ENCODE measurements at regions not wholly inside any gene's neighbourhood (a gene's known extent, or its start where the extent isn't known, plus 50 kb on each side); places are given as distances from the start of the nearest gene placed in this dataset.

- 25% methylated on average over 1 of the region's 1 CpG for WGBS (ENCODE audit: low lambda C conversion rate, missing lambda C conversion rate)
- peak overlapping the region; percentile 29 for H3K4me2 ChIP-seq
These were observed 200.7 kb upstream of the FOXN2 start for GRCh38 chr2:48113767-48114166.

GRCh38 chr2:48114256-48114655 is 200.2 kb upstream of the FOXN2 start:
- H3K4me3 ChIP-seq, result no peak overlapping the region
- H3K4me1 ChIP-seq (ENCODE audit: insufficient read depth), result peaks cover 30% of the 10 kb centered on the region
- TF ChIP-seq EZH2 (IDR thresholded peaks at IDR 0.05; ENCODE audit: borderline replicate concordance) (no peak), CTCF (IDR thresholded peaks at IDR 0.05; ENCODE audit: poor library complexity) (no peak)
- 54% methylated on average over 2 of the region's 2 CpGs for WGBS (ENCODE audit: low lambda C conversion rate, missing lambda C conversion rate)
- H3K27ac ChIP-seq, result peak overlapping the region; percentile 97
- no peaks in the 10 kb centered on the region for H3K9me3 ChIP-seq (ENCODE audit: low read depth)
- no peaks in the 10 kb centered on the region for H3K79me2 ChIP-seq
- H3K36me3 ChIP-seq (replicated peaks; ENCODE audit: insufficient read depth, low read depth), result no peaks in the 10 kb centered on the region
- no peaks in the 10 kb centered on the region for H3K9me2 ChIP-seq (replicated peaks; ENCODE audit: insufficient read depth)
- peak; percentile 89 for DNase-seq (ENCODE audit: low spot score)
- H3K27me3 ChIP-seq, result no peaks in the 10 kb centered on the region
- H2AFZ ChIP-seq, result no peak overlapping the region
- no peaks in the 10 kb centered on the region for H4K20me1 ChIP-seq (ENCODE audit: insufficient read depth, poor library complexity, severe bottlenecking)
- H3K4me2 ChIP-seq, result no peak overlapping the region

More at GRCh38 chr2:48113767-48114166, 200.7 kb upstream of the FOXN2 start:
- Histone ChIP-seq H3K9me3 (ENCODE audit: low read depth) (no peaks in the 10 kb centered on the region), H3K9me2 (replicated peaks; ENCODE audit: insufficient read depth) (no peaks in the 10 kb centered on the region), H3K27me3 (no peaks in the 10 kb centered on the region), H3K4me3 (no peak overlapping the region), H3K79me2 (no peaks in the 10 kb centered on the region), H2AFZ (no peak overlapping the region), H4K20me1 (ENCODE audit: insufficient read depth, poor library complexity, severe bottlenecking) (no peaks in the 10 kb centered on the region), H3K4me1 (ENCODE audit: insufficient read depth) (peaks cover 30% of the 10 kb centered on the region), H3K27ac (peak overlapping the region; percentile 97), H3K36me3 (replicated peaks; ENCODE audit: insufficient read depth, low read depth) (no peaks in the 10 kb centered on the region)
- no peak for DNase-seq (ENCODE audit: low spot score)
- no peak for TF ChIP-seq EZH2 (IDR thresholded peaks at IDR 0.05; ENCODE audit: borderline replicate concordance)
- no peak for TF ChIP-seq EZH2phosphoT487 (IDR thresholded peaks at IDR 0.05; ENCODE audit: low read depth, severe bottlenecking, unreplicated experiment)
- no peak for TF ChIP-seq CTCF (IDR thresholded peaks at IDR 0.05; ENCODE audit: poor library complexity)

- no peak overlapping the region for H2AFZ ChIP-seq
- H3K9me3 ChIP-seq (ENCODE audit: low read depth), result no peaks in the 10 kb centered on the region
- H3K9me2 ChIP-seq (replicated peaks; ENCODE audit: insufficient read depth), result no peaks in the 10 kb centered on the region
- no peaks in the 10 kb centered on the region for H3K79me2 ChIP-seq
- H3K27ac ChIP-seq, result no peak overlapping the region
- no peaks in the 10 kb centered on the region for H3K27me3 ChIP-seq
- no peak overlapping the region for H3K4me2 ChIP-seq
- H3K4me3 ChIP-seq, result no peak overlapping the region
- no peaks in the 10 kb centered on the region for H4K20me1 ChIP-seq (ENCODE audit: insufficient read depth, poor library complexity, severe bottlenecking)
- H3K4me1 ChIP-seq (ENCODE audit: insufficient read depth), result peaks cover 30% of the 10 kb centered on the region
- no peaks in the 10 kb centered on the region for H3K36me3 ChIP-seq (replicated peaks; ENCODE audit: insufficient read depth, low read depth)
- TF ChIP-seq CTCF (IDR thresholded peaks at IDR 0.05; ENCODE audit: poor library complexity), result no peak
- no peak for TF ChIP-seq EZH2phosphoT487 (IDR thresholded peaks at IDR 0.05; ENCODE audit: low read depth, severe bottlenecking, unreplicated experiment)
- no peak for TF ChIP-seq EZH2 (IDR thresholded peaks at IDR 0.05; ENCODE audit: borderline replicate concordance)
- DNase-seq (ENCODE audit: low spot score), result no peak
These were observed 198.0 kb upstream of the FOXN2 start for GRCh38 chr2:48116497-48116896.

GRCh38 chr2:48118895-48119294 is 195.6 kb upstream of the FOXN2 start:
- H3K27me3 ChIP-seq, result no peaks in the 10 kb centered on the region

More at GRCh38 chr2:48118895-48119294, 195.6 kb upstream of the FOXN2 start:
- 80% methylated on average over 6 of the region's 6 CpGs for WGBS (ENCODE audit: low lambda C conversion rate, missing lambda C conversion rate)
- no peak overlapping the region for H3K4me2 ChIP-seq
- no peak for DNase-seq (ENCODE audit: low spot score)
- no peak overlapping the region for H3K27ac ChIP-seq
- peaks cover 10% of the 10 kb centered on the region for H3K4me1 ChIP-seq (ENCODE audit: insufficient read depth)
- no peaks in the 10 kb centered on the region for H3K9me2 ChIP-seq (replicated peaks; ENCODE audit: insufficient read depth)
- H2AFZ ChIP-seq, result no peak overlapping the region
- no peak overlapping the region for H3K4me3 ChIP-seq
- H4K20me1 ChIP-seq (ENCODE audit: insufficient read depth, poor library complexity, severe bottlenecking), result no peaks in the 10 kb centered on the region
- TF ChIP-seq CTCF (IDR thresholded peaks at IDR 0.05; ENCODE audit: poor library complexity), result no peak
- TF ChIP-seq EZH2phosphoT487 (IDR thresholded peaks at IDR 0.05; ENCODE audit: low read depth, severe bottlenecking, unreplicated experiment), result no peak
- TF ChIP-seq EZH2 (IDR thresholded peaks at IDR 0.05; ENCODE audit: borderline replicate concordance), result no peak
- no peaks in the 10 kb centered on the region for H3K36me3 ChIP-seq (replicated peaks; ENCODE audit: insufficient read depth, low read depth)
- no peaks in the 10 kb centered on the region for H3K9me3 ChIP-seq (ENCODE audit: low read depth)
- no peaks in the 10 kb centered on the region for H3K79me2 ChIP-seq

All from hepatocyte (in vitro differentiated cells).